Suppressor macrophage treated with lipopolysaccharide for 4 hours (primary cell): ENCODE measurements at regions not wholly inside any gene's neighbourhood (a gene's known extent, or its start where the extent isn't known, plus 50 kb on each side); places are given as distances from the start of the nearest gene placed in this dataset.
A peak's percentile ranks its signal among the peaks of the same experiment; 100 is the strongest.
"Not testable (repeated sequence)": the region's sequence is repeated elsewhere in the genome, so short reads cannot be mapped to it uniquely, and the experiment has no call there.

Experiments
- DNase-seq: peaks from one replicate; pipeline ENCODE4 v3.0.0-alpha.2; 2020

DNA sequence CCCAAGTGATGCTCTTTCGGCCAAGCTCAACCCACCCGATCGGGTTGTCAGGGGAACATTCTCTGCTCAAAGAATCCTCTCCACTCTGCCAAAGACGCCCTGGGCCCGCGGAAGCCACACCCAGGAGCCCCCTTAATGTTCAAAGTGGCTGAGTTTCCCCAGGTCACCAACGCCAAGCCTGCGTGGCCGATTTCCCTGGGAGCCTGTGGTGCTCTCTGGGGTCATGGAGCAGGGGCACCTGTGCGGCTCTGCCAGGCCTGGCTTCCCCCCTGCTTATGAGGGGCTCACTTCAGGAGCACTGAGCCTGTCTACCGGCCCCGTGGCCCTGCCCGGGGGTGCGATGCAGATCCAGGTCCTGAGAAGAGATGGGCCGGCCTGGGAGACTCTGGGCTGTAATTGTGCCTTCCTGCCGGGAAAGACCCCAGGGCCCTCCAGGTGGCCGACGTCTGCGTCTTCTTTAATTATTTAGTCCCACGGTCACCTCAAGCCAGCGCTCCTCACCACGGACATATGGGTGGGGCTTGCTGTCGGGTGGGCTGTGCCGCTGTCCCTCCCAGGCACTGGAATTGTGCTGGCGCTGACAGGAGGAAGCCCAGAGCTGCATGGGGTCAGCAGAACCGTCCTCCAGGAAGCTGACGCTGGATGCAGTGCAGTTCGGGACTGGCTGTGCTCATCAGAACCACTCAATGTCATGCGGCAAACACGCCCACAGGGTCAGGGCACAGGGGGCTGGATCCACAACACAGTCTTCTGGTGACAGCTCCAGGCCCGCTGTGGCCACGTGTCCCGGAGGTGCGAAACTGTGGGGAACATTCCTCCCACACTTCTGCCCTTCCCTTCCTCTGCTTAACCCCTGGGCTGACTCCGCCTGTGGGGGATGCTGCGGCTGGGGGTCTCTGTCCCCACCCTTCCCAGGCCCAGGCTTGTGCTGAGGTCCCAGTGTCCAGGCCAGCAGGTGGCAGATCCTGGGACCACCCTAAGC, 267.6 kb upstream of the SFSWAP start:
- no peak for DNase-seq

GRCh38 chr12:131444220-131445164, 266.4 kb upstream of the SFSWAP start:
- no peak for DNase-seq

DNA sequence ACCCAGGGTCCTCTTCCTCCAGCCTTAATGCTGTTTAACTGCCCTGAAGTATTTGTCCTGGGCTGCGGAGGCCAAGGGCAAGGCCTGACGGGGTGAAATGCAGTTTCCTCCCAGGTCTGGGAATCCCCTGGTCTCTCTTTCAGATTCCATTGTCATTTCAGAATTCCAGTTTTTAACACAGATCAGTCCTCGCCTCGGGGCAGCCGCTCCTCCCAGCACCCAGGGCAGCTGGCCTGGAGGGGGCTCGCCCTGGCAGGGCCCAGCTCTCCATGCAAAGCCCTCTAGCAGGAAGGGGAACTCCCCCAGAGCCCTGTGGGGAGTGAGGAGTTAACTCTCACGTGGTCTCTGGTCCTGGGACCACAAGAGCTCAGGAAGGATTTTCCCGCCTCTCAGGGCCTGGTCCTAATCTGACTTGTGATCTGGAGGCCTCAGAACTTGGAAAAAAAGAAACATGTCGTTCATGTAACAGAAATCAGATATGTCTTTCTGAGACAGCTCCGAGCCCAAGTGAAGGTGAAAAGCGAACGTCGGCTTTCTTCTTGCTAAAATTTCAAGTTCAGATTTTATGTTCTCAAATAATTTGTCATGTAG, 265.6 kb upstream of the SFSWAP start:
- no peak for DNase-seq

- no peak for DNase-seq
Measured at GRCh38 chr12:131445795-131446194, 265.1 kb upstream of the SFSWAP start.

DNA sequence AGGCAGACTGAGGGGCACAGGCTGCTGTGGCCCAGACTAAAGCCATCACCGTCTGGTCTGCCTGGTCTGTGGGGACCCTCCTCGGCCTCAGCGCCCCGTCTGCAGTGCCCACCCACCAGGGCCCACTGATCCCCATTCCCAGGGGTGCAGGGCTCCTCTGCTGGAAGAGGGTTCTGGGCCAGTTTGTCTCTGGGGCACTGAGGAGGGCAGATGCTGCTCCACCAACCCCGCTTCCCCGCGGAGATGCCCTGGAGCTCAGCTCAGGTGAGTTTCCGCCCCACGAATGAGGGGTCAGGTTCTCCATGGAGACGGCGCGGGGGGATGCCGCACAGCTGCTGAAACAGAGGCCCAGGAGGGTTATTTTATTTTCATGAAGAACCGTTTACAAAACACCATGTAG, 263.3 kb upstream of the SFSWAP start:
- DNase-seq = not testable (repeated sequence)

GRCh38 chr12:131448254-131448795, 262.6 kb upstream of the SFSWAP start:
- no peak for DNase-seq

GRCh38 chr12:131449027-131449426, 261.9 kb upstream of the SFSWAP start:
- no peak for DNase-seq

GRCh38 chr12:131452444-131452860, 258.4 kb upstream of the SFSWAP start:
- DNase-seq = peak; percentile 48

DNA sequence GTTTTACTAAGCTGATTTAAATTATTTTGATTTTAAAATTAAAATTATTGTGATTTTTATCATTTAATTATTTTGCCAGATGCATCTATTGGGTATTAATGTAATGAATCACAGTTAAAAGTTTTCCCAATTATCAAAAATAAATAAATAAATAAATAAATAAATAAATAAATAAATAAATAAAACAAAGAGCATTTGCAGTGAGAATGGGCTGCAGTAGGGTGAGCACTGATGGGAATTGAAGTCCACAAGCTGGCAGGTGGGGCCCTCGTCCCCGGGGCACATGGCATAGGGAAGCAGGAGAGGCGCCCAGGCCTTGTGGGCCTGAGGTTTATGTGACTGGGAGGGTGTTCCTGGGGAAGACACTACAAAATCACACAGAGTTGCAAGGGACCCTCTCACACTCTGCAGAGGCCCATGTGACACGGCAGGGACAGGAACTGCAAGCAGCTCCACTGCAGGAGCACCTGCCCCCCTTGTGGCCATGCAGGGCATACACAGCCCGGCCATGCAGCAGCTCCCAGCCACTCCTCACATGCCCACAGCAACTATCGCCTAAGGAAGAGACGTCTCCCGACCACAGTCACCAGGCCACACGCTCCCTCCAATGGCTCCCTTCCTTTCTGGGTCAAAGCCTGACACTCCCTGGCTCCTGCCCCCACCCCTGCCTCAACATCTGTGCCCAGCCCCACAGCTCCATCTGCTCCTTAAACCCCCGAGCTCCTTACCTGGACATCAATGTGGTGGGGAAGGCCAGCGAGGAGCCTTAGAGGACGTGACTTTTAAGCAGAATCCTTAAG, 256.3 kb upstream of the SFSWAP start:
- DNase-seq = peak; percentile 62

DNA sequence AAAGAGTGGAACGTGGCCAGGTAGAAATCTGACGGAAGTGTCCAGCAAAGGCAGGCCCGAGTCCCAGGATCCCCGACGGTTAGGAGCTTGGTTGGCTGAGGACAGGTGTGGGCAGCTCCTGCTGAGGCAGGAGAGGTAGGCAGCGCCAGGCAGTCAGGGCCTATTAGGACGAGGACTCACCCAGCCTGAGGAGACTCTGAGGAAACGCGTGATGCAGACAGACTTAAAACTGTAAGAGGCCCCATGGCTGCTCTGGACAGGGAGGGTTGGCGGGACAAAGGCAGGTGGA, 255.7 kb upstream of the SFSWAP start:
- DNase-seq = no peak

DNA sequence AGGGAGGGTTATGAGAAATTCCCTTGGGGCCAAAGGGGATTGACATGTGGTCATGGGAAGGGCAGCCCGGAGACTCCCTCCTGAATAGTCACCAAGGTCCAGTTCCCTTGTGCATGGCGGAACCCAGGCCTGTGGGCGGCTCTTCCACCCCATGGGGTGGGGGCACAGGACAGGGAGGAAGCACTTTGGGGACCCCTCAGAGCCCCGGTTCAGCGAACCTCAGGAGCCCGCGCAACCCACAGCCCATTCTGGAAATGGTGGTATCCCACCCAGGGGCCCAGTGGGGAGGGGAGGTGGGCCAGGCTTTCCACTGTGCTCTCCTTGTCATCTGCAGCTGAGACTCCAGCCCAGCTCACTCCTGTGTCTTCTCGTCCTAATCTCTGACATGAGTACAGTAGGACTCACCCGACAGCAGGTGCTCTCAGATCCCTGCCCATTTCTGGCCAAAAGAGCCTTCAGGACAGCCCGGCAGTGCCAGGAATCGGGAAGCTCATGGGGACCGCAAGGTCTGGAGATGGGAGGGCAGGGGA, 255.2 kb upstream of the SFSWAP start:
- no peak for DNase-seq

- DNase-seq = no peak
Measured at GRCh38 chr12:131456301-131457027, 254.4 kb upstream of the SFSWAP start.

DNA sequence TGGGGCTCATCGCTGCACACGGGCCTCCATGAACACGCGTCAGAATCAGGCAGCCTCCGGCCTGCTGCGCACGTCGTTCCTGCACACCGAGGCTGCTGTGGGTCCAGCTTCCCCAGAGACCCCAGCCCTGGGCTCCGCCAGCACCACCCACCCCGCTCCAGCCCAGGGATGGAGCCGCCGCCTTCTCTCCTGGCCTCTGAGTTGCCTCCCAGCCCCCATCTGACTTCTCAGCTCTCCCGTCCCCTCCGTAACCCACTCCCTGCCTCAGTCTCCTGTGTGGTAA, 253.9 kb upstream of the SFSWAP start:
- DNase-seq = no peak

- DNase-seq = no peak
Measured at GRCh38 chr12:131457331-131458047, 253.4 kb upstream of the SFSWAP start.

GRCh38 chr12:131458048-131458374, 252.9 kb upstream of the SFSWAP start:
- no peak for DNase-seq

- DNase-seq = peak; percentile 12
Measured at GRCh38 chr12:131458931-131459772, 251.7 kb upstream of the SFSWAP start.

DNA sequence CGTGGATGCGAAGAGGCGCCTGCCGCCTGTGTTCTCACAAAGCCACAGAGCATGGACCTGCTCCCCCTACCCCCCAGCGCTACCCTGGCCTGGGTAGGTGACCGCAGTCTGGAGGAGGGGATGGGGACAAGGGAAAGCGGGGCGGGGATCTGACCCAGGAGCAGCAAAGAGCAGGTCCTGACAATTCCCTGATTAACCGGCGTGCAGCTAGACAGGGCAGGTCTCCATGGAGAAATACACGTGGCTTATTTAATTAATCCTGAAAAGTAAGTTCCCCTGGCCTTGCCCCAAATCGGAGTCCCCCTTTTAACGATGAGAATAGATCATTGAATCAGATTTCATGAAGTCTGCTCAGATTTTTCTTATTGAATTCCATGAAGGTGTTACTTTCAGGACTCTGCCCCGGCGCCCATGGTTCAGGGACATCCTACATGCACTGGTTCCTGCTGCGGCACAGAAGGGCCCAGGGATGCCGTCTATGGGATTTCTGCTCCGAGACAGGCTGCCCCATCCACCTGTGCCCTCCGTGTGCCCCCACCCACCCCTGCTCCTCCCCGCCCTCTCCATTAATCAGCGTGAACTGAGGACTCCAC, 251.0 kb upstream of the SFSWAP start:
- no peak for DNase-seq

- no peak for DNase-seq
Measured at GRCh38 chr12:131460520-131460919, 250.4 kb upstream of the SFSWAP start.

DNA sequence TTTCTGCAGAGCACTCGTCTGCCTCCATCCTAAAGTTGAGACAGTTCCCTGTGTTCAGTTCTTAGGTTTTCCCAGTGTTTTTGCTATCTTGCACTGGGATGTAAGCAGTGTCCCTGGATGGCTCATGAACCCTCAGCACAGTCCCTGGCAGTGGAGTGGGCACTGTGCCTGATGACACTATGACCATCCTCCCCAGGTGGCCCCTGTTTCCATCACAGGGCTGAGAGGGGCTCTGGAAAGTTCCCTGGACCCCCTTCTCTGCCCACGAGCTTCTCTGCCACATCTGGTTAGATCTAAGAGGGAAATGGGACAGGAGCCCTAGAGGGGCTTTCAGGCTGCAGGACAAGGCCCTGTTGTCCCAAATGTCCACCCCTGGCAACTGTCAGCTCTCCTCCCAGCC, 249.8 kb upstream of the SFSWAP start:
- DNase-seq = no peak

DNA sequence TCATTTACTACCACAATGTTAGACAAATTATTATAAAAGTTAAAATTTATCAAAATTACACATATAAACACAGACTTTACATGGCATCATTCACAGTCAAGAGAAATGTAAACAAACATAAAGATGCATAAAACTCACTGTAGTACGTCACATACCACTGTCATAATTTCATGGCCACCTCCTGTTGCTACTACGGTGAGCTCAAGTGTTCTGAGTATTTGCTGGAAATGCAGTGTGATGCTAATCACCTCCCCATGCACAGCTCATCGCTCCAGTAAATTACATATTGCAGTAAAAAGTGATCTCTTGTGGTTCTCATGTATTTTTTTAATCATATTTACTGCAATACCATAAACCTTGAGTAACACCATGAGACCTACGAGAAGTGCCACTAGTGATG, 247.7 kb upstream of the SFSWAP start:
- no peak for DNase-seq
